Fibroblast of lung (primary cell): ENCODE measurements at regions not wholly inside any gene's neighbourhood (a gene's known extent, or its start where the extent isn't known, plus 50 kb on each side); places are given as distances from the start of the nearest gene placed in this dataset.
"Not testable (repeated sequence)": the region's sequence is repeated elsewhere in the genome, so short reads cannot be mapped to it uniquely, and the experiment has no call there.

Source experiments
- DNase-seq, 2 donors: peaks; one replicate each; pipeline versions ENCODE4 v3.0.0 to v3.0.0-alpha.2; 2010; ENCODE audit warnings: low read depth in 2 of 2
- H2AFZ ChIP-seq: 2 replicates; pipeline ENCODE4 v1.5.1; 2012; ENCODE audit warnings: low read length, control low read depth, inconsistent platforms
- H3K27ac ChIP-seq: 2 replicates; pipeline ENCODE4 v1.5.1; 2011; ENCODE audit warnings: low read length, control low read depth; ENCODE audit not compliant: insufficient read depth
- H3K27me3 ChIP-seq: 2 replicates; pipeline ENCODE4 v1.5.1; 2011; ENCODE audit warnings: mild to moderate bottlenecking, low read length; ENCODE audit not compliant: control insufficient read depth, insufficient read depth
- H3K36me3 ChIP-seq: 2 replicates; pipeline ENCODE4 v1.5.1; 2011; ENCODE audit warnings: low read length; ENCODE audit not compliant: control insufficient read depth, insufficient read depth
- H3K4me1 ChIP-seq: 2 replicates; pipeline ENCODE4 v1.5.1; 2011; ENCODE audit warnings: low read length; ENCODE audit not compliant: control insufficient read depth, insufficient read depth; ENCODE audit errors: extremely low read depth
- H3K4me2 ChIP-seq: 2 replicates; pipeline ENCODE4 v1.5.1; 2011; ENCODE audit warnings: low read length, control low read depth; ENCODE audit not compliant: insufficient read depth; ENCODE audit errors: extremely low read depth
- H3K4me3 ChIP-seq, 4 experiments: fragments of 200-600 bp in 1 of 4; sonication (generic) in 1 of 4; replicated peaks in 1 of 4; 2 replicates each; pipeline ENCODE4 v1.5.1; 2011 to 2016; ENCODE audit warnings: low read length in 4 of 4, low read depth in 3 of 4, mild to moderate bottlenecking in 3 of 4, control low read depth in 2 of 4, inconsistent platforms in 1 of 4, mixed read lengths in 1 of 4; ENCODE audit not compliant: insufficient read depth in 1 of 4; ENCODE audit errors: control extremely low read depth in 1 of 4
- H3K79me2 ChIP-seq: 2 replicates; pipeline ENCODE4 v1.5.1; 2012; ENCODE audit warnings: mild to moderate bottlenecking, low read length, inconsistent platforms; ENCODE audit not compliant: control insufficient read depth, insufficient read depth
- H3K9ac ChIP-seq: 2 replicates; pipeline ENCODE4 v1.5.1; 2011; ENCODE audit warnings: mild to moderate bottlenecking, low read length, control low read depth; ENCODE audit not compliant: insufficient read depth
- H3K9me3 ChIP-seq: 2 replicates; pipeline ENCODE4 v1.5.1; 2012; ENCODE audit warnings: low read depth, low read length; ENCODE audit not compliant: control insufficient read depth, insufficient read depth
- H4K20me1 ChIP-seq: 2 replicates; pipeline ENCODE4 v1.5.1; 2011; ENCODE audit warnings: low read length; ENCODE audit not compliant: control insufficient read depth, insufficient read depth; ENCODE audit errors: extremely low read depth

GRCh38 chrX:144185197-144185596, 301.3 kb downstream of the UBE2NL start:
- H3K9me3 ChIP-seq, H3K4me3 ChIP-seq, H3K36me3 ChIP-seq, H4K20me1 ChIP-seq, H3K9ac ChIP-seq, H3K4me2 ChIP-seq, H3K27me3 ChIP-seq, DNase-seq, H3K4me1 ChIP-seq, H2AFZ ChIP-seq, H3K79me2 ChIP-seq, H3K27ac ChIP-seq: not testable (repeated sequence)

GRCh38 chrX:144188489-144188888, 304.6 kb downstream of the UBE2NL start:
- H2AFZ ChIP-seq, H3K27ac ChIP-seq, H3K4me1 ChIP-seq, H3K9me3 ChIP-seq, H4K20me1 ChIP-seq, H3K36me3 ChIP-seq, DNase-seq, H3K79me2 ChIP-seq, H3K9ac ChIP-seq, H3K4me2 ChIP-seq, H3K4me3 ChIP-seq, H3K27me3 ChIP-seq: not testable (repeated sequence)

- DNase-seq, H3K27ac ChIP-seq, H3K9me3 ChIP-seq: not testable (repeated sequence)
Observed at GRCh38 chrX:144197057-144197456, 313.2 kb downstream of the UBE2NL start.

GRCh38 chrX:144202726-144203125, 318.9 kb downstream of the UBE2NL start:
- not testable (repeated sequence) for H3K27ac ChIP-seq, H3K4me2 ChIP-seq, H3K9me3 ChIP-seq, H2AFZ ChIP-seq, H3K4me1 ChIP-seq, DNase-seq, H3K36me3 ChIP-seq, H3K27me3 ChIP-seq, H3K79me2 ChIP-seq, H4K20me1 ChIP-seq, H3K9ac ChIP-seq, H3K4me3 ChIP-seq

More at GRCh38 chrX:144197057-144197456, 313.2 kb downstream of the UBE2NL start:
- H3K36me3 ChIP-seq, H3K79me2 ChIP-seq, H3K4me1 ChIP-seq, H3K4me2 ChIP-seq, H3K9ac ChIP-seq, H4K20me1 ChIP-seq, H3K27me3 ChIP-seq, H2AFZ ChIP-seq, H3K4me3 ChIP-seq: not testable (repeated sequence)

- H3K4me2 ChIP-seq, H3K36me3 ChIP-seq, H3K4me3 ChIP-seq, H3K9me3 ChIP-seq, H2AFZ ChIP-seq, DNase-seq, H4K20me1 ChIP-seq, H3K79me2 ChIP-seq, H3K27me3 ChIP-seq, H3K9ac ChIP-seq, H3K4me1 ChIP-seq, H3K27ac ChIP-seq: not testable (repeated sequence)
Observed at GRCh38 chrX:144208360-144209024, 324.6 kb downstream of the UBE2NL start.
